ENCODE measurements at regions not wholly inside any gene's neighbourhood (a gene's known extent, or its start where the extent isn't known, plus 50 kb on each side); places are given as distances from the start of the nearest gene placed in this dataset.

GRCh38 chr7:1300636-1301035 is 68.0 kb downstream of the UNCX start:
- TF ChIP-seq, protein P1, sequence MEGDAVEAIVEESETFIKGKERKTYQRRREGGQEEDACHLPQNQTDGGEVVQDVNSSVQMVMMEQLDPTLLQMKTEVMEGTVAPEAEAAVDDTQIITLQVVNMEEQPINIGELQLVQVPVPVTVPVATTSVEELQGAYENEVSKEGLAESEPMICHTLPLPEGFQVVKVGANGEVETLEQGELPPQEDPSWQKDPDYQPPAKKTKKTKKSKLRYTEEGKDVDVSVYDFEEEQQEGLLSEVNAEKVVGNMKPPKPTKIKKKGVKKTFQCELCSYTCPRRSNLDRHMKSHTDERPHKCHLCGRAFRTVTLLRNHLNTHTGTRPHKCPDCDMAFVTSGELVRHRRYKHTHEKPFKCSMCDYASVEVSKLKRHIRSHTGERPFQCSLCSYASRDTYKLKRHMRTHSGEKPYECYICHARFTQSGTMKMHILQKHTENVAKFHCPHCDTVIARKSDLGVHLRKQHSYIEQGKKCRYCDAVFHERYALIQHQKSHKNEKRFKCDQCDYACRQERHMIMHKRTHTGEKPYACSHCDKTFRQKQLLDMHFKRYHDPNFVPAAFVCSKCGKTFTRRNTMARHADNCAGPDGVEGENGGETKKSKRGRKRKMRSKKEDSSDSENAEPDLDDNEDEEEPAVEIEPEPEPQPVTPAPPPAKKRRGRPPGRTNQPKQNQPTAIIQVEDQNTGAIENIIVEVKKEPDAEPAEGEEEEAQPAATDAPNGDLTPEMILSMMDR (IDR thresholded peaks at IDR 0.05 in 4 of 5, conservative IDR thresholded peaks at IDR 0.05 in 1 of 5), result no peak
- no peak for TF ChIP-seq POLR2A (IDR thresholded peaks at IDR 0.05)

Data from gastrocnemius medialis (tissue), 4 donors.